Forelimb muscle (tissue), 1 donor: ENCODE measurements at regions not wholly inside any gene's neighbourhood (a gene's known extent, or its start where the extent isn't known, plus 50 kb on each side); places are given as distances from the start of the nearest gene placed in this dataset.
"Not testable (repeated sequence)": the region's sequence is repeated elsewhere in the genome, so short reads cannot be mapped to it uniquely, and the experiment has no call there.

Experiments used
- DNase-seq: peaks from one replicate; pipeline ENCODE4 v3.0.0-alpha.2; 2013; ENCODE audit warnings: low read depth

DNA sequence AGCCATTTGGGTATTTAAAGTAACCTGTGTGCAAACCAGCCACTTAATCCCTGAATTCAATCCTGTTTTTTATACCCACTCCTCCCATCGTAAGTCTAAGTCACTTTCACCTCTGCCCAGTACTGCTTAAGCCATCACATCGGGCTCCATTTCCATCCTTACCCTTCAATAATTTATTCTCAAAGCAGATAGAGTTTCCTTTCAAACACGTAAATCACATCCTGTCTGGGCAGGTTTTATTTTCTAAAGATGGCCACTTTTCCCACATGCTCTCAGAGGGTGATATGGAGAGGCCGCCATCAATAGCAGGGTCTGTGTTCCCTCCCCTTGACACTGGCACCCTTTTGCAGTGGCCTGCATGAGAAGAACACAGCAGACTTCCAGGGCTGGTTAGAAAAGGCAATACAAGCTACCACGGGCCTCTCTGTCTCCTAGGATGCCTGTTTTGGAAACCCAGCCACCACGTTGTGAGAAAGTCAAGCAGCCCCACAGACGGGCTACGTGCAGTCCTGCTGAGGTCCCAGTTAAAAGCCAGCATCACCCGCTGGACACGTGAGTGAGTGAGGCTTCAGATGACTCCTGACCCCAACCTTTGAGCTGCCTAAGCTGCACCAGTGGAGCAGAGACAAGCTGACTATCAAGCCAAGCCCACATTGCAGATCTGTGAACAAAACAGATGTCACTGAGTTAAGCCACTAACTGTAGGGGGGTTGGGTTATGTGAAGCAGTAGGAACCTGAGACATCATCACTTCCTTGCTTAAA is 241.8 kb upstream of the SLCO3A1 start:
- no peak for DNase-seq

DNA sequence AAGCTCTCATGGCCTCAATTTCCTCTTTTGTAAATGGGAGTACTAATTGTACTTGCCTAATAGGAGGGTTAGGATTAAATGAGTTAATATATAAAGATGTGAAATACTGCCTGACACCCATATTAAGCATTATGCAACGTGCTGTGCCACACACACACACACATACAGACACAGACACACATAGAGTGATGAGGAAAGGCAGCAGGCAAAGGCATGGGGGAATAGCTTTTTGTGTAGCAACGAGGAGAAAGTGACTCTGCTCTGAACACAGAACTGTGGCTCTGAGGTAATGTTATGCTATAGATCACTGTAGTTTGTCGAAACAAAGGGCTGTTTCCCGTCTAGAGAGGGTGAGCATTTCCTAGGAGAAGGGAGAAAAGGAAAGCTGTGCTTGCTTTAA is 233.3 kb upstream of the SLCO3A1 start:
- no peak for DNase-seq

DNA sequence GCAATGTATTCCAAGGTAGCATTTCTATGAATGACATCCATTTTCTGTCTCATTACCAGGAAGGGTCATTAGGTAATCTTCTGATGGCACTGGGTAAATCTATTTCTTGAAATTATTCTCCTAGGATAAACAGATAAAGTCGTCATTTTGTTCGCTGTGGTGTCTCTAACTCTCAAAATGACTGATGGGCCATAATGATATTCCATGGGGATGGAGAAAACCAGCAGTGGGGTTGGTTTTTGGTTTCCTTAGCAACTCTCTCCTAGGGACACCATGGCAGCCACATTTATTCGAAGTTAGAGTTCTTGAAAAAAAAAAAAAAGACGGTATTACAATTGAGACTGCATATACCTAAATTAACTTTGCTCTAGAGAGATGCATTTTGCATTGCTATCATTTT is 231.3 kb upstream of the SLCO3A1 start:
- no peak for DNase-seq

DNA sequence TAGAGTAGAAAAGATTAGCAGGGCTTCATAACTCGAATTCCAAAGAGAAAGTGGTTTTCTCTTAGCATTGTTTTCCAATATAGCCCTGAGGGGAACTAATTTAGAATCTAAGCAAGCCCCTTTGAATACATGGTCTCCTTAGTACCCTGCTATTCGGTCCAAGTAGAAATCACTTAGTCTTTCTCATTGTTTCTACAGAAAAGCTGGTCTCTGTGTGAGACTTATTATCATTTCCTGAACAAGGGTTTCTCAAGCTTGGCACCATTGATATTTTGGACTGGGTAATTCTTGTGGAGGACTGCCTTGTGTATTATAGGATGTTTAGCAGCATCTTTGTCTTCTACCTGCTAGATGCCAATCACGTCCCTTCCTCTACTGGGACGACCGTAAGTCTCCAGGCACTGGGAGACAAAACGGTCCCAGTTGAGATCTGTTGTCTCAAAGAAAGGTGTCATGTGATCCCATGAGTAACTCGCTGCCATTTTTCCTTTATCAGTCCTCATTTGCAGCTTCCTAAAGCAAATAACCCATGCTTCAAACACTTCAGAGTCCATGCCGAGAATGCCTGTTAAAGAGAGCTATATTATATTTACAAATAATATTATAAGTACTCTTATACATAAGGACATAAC is 230.7 kb upstream of the SLCO3A1 start:
- no peak for DNase-seq

DNA sequence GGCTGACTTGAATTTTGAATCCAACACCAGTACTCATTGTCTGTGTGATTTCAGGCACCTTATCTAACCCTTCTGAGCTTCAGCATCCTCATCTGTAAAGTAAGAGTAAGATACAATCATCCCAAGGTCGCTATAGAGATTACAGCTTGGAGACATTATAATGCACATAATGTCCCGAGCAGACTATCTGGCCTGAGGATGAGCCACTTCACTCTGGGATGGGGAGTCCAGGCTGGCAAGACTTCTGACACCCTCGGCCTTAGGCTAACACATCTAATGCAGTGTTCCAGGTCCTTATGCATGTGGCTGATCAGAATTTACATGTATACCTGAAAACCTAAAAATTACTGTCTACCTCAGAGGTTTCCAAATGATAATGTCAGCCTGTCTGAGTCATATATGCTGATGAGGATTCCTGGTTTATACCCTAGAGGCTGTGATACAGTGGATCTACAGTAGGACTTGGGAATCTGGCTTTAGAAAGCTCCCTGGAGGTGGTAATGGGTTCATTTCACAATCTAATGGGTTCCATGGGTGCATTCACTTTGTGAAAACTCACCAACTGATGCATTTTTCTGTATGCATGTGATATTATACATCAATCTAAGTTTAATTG is 229.0 kb upstream of the SLCO3A1 start:
- DNase-seq: no peak

DNA sequence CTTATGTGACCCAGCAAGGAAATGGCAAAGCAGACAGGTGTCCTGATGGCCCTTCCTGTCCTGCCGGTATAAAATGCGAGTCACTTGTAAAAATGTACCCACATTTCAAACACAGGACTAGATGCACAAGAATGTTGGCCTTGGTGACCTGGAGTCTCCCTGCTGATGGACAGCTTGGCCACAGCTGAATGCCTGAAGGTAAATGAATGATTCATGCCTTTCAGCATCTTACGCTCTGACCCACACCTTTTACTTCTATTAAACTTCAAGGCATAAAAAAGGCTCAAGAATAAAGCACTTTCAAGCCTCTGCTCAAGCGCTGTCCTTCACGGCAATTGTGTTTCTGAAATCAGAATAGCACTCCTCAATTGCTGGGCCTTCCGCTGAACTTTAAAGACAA is 228.0 kb upstream of the SLCO3A1 start:
- no peak for DNase-seq

DNA sequence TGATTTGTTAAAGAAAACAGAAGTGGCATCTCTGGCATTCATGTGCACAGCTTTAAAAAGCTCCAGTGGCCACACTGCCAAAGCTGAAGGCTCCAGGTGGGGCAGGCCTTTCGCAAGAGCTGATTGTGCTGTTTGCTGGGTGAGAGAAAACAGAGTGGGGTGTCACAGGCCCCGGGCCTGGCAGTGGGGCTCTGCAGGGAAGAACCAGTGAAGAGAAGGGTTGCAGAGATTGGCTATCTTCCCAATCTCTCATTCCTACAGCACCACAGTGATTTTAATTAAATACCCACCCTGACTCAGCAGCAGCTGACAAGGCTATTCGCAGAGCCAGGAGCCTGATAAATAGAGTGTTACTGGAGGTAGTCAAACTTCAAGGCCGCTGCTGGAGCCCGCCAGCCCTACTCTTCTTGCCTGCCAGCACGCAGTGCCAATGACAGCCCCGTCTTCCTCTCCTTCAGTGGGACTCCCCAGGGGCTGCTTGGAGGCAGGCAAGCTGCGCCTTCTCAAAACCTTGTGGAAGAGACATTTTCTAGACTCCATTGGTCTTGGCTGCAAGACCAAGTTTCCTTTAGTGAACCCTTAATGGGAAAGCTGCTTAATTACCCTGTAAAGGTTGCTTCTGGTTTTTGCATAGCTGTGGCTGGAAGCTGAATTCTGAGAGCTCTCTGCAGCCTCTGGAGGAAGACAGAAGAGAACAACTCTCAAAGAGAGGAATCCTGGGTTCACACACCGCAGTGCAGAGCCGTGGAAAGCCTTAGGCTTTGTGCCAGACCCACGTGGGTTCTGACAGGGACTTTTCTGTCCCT is 225.8 kb upstream of the SLCO3A1 start:
- DNase-seq: no peak

DNA sequence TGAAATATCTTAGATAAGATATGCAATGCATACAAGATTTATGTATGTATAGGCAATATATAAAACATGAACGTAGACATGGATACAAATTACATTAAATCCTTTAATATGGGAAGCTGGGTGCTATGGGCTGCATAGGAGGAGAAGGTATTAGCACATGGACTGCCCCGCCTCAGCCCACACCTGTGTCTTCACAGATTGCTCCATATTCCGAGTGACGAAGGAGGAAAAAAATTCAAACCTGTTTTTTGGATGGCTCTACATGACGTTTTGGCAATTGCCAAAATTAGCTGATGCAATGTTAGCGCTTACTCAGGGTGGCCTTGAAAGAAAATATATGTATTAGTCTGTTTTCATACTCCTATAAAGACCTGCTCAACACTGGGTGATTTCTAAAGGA is 223.4 kb upstream of the SLCO3A1 start:
- no peak for DNase-seq

DNA sequence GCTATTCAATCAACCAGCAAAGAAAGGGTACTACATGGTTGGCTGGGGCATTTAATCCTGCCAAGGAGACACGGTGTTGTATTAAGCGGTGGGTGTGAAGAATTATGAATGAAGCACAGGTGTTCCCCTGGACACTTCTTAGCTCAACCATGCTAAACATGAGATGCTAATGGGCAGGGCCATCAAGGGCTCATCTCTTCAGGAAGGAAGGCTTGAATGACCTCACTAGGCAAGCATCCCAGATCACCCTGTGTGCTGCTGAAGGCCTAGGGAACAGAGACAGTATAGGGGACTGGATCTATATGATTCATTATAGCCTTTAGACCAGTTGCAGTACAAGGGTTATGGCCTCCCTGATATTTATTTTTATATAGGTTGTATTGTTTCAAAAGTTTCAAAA is 221.3 kb upstream of the SLCO3A1 start:
- DNase-seq: no peak

DNA sequence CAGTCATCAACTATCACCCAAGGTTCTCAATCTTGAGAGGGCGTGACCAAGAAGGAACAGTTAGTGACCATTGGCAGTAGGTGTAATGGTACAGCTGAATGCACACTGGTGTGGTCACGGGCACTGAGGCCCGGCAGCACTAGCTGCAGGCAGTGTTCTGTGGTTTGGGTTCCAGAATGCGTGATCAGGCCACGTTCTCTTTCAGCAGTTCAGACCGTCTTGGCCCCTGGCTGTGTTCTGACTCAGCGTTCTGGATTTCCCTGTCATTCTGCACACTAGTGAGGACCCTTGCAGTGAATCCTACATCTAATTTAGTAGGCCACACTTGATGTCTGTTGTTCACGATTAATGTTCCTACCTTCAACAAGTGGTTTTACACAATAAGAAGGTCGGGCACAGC is 220.5 kb upstream of the SLCO3A1 start:
- no peak for DNase-seq

DNA sequence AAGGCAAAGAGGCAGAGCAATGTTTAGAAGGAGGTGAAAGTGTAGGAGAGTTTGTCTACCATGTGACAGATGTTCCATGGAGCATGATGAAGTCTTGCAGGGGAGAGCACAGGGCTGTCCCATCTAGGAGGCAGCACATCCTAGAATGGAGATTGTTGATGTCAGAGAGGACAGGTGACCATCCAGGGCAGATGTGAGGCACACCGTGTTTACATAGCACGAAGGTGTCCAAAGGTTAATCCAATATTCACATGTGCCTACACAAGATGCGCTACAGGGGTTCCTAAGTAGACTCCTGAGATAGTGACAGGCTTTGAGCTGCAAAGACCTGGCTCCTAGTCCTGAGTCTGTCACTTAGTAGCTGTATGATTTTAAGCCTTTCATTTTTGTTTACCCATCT is 219.3 kb upstream of the SLCO3A1 start:
- DNase-seq: no peak

DNA sequence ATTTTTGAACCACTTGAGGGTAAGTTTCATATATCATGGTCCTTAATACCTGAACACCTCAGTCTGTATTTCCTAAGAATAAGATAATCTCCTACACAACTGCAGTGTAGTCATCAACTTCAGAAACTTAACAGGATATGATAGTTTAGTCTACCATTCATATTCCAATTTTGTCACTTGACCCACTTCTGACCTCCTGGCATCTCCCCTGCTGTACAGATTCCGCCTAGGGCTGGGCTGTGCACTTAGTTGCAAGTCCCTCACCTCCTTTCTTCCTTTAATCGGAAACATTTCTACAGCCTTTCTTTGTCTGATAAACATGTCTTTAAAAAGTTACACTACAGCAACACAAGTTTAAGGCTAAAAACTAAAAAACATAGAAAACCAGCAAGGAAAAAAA is 218.4 kb upstream of the SLCO3A1 start:
- DNase-seq: no peak

DNA sequence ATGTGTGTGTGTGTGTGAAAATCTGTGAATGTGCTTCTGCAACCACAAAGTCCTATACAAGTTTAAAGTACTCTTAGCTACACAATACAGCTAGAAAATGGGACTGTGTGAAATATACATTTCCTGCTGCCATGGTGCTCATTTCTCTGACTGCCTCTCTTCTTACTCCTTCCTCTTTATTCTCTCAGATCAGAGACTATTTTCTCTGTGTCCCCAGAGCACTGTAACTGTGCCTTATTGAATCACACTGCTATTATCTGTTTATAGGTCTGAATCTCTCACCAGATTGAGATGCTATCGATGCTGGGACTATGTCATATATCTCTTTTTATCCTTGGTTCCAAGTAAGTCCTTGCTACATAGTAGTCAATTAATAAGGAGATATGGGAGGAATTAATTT is 217.9 kb upstream of the SLCO3A1 start:
- DNase-seq: no peak

DNA sequence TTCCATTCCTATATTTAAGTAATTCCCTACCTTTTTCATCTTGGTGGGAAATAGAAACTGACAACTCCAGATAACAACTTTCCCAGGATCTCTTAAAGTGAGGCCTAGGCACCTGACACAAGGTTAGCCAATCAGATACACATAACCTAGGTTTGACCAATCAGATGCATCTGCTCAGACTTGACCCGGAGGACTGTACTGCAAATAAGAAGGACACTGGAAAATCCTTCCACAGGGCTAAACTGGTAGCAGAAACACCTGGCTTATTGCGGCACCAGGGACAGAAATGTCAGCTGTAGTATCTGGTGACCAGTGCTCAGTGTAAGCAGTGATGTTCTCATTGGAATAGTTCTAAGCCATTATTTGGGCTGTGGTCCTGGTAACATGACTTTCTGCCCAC is 204.5 kb upstream of the SLCO3A1 start:
- DNase-seq: no peak

DNA sequence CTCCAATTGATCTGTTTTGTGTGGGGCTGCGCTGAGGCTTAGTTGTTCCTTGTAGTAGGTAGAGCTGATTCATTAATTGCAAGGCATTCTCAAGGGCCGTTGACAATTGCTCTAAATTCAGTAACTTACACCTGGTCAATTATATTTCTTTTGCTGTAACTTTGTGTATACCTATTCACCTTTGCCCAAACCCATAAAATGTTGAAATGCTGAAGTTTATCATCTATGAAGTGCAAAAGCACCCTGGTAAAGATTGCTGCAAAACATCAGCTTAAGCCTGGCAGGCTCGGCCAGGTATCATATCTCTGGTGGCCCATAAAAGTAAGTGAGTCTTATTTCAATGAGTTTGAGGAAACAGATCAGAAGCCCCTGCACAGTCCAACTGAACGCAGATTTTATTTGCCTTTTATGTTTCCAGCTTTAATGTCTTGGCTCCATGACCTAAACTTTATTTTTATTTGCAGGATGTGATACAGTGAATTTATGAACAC is 203.6 kb upstream of the SLCO3A1 start:
- DNase-seq: no peak

DNA sequence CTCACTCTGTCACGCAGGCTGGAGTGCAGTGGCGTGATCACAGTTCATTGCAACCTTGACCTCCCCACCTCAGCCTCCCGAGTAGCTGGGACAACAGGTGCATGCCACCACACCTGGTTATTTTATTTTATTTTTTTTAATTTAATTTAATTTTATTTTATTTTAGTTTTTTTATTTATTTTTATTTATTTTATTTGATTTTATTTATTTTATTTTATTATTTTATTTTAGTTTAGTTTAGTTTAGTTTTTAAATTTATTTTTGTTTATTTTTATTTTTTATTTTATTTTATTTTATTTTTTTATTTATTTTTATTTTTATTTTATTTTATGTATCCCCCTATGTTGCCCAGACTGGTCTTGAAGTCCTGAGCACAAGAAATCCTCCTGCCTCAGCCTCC is 202.3 kb upstream of the SLCO3A1 start:
- no peak for DNase-seq

DNA sequence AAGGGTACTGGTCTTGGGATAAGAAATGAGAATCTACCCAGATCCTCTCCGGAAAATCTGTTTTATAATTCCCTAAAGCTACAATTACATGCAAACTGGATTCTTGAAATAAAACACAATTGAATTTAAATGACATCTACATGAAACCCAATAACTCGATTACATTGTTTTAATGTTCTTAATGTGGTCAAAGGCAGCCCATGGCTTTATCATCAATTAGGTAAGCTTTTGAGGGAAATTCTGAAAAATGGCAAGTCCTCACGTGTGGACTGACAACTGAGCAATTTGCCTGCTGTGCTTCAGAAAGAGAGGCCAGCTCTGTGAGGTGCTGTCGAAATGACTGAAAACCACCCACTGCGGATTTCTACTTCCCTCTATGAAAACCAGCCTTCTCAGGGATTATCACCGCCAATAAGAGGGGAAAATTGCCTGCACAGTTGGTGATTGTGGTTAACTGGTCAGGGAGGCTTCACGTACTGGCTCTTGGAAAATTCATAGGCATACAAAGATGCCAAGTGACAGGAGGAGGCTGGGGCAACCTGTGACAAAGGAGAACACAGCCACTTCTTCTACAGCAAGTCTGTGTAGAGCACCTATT is 200.8 kb upstream of the SLCO3A1 start:
- no peak for DNase-seq

DNA sequence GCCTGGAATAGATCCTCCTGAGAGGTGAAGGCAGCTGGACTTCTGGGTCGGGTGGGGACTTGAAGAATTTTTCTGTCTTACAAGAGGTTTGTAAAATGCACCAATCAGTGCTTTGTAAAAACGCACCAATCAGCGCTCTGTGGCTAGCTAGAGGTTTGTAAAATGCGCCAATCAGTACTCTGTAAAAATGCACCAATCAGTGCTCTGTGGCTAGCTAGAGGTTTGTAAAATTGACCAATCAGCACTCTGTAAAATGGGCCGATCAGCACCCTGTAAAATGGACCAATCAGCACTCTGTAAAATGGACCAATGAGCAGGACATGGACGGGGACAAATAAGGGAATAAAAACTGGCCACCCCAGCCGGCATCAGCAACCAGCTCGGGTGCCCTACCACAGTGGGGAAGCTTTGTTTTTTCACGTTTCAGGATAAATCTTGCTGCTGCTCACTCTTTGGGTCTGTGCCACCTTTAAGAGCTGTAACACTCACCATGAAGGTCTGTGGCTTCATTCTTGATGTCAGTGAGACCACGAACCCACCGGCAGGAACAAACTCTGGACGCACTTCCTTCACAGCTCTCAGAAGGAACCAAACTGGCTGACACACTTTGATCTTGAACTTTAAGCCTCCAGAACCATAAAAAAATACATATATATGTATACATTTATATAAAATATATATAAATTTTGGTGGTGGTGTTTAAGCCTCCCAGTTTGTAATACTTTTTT is 197.8 kb upstream of the SLCO3A1 start:
- not testable (repeated sequence) for DNase-seq

DNA sequence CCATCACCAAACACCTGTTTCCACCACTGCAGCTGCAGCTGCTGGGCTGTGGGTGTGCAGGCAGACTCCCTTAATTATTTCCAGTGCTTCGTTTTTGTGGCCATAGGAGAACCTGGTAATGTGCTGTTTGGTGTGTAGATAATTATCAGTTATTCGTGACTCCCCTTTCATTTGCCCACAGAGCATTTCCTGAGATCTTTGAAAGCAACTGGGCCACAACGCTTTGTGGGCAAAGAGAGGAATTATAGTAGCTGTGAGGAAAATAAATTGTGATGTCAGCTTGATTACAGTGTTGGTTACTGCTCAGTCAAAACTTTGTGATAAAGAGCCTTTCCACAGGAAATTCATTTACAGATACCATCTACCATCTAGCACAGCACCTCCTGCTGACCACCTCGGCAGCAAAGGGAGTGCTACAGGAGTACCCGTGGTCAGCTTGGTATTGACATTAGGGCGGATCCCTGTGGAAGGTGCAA is 193.3 kb upstream of the SLCO3A1 start:
- no peak for DNase-seq

DNA sequence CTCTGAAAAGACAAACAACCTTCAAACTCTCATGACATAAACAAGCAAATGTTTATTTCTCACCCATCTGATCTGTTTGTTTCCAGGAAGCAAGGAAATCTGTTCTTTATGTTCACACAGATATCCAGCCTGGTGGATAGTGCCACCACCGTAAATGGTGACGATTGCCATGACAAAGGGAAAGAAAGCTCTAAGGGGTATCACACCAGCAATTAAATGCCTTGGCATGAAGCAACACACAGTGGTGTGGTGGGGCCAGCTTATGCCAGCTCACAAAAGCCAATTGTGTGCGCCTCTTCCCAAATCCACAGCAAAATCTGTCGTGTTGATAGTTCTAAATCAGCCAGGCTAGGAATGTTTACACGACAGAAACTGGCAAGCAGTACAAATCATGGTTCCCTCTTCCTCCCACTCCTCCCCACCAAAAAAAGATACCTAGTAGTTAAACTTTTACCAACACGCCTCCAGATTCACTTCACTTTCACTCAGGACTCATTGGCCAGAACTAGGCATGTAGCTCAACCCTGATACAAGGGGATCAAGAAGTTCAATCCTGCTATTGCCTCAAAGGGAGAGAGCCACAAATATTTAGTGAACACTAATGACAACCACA is 189.2 kb upstream of the SLCO3A1 start:
- no peak for DNase-seq

DNA sequence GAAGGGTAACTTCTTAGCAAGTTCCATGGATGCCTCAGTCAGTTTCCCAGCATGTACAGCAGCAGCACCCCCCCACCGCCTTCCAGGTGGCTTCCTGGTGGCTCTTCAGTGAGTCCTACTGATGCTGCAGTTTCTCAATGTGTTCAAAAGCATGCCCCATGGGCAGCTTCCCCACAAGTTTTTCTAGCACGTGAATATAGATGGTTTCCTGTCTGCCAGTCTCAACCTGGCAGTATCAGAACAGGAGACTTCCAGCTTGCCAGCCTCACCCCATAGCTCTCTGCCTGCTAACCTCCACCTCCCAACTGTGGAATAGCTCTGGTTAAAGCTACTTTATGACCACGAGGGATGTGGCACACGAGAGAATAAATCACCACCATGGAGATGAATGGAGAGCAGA is 188.3 kb upstream of the SLCO3A1 start:
- no peak for DNase-seq
